Lung (tissue), 11 donors: ENCODE measurements at regions not wholly inside any gene's neighbourhood (a gene's known extent, or its start where the extent isn't known, plus 50 kb on each side); places are given as distances from the start of the nearest gene placed in this dataset.

Experiments
- ATAC-seq: fragments of 200-7000 bp; cut with Tn5 transposase; one replicate; pipeline ENCODE4 v1.9.1; 2020; ENCODE audit warnings: moderate number of reproducible peaks; ENCODE audit not compliant: insufficient read depth, low FRiP score
- DNase-seq, 3 donors: peaks; one replicate each; pipeline ENCODE4 v3.0.0-alpha.2; 2013 to 2017
- H3K27ac ChIP-seq, 2 donors: one replicate each; pipeline ENCODE4 v1.5.1; 2013; ENCODE audit warnings: mild to moderate bottlenecking in 2 of 2, moderate library complexity in 2 of 2, control low read depth in 1 of 2, inconsistent platforms in 1 of 2, low read depth in 1 of 2, low read length in 1 of 2
- H3K27me3 ChIP-seq, 3 donors: one replicate each; pipeline ENCODE4 v1.5.1; 2013; ENCODE audit warnings: low read length in 2 of 3; ENCODE audit not compliant: control insufficient read depth in 3 of 3, insufficient read depth in 3 of 3
- H3K36me3 ChIP-seq, 4 donors: one replicate each; pipeline ENCODE4 v1.5.1; 2013; ENCODE audit warnings: low read length in 4 of 4, mild to moderate bottlenecking in 1 of 4, moderate library complexity in 1 of 4; ENCODE audit not compliant: control insufficient read depth in 4 of 4, insufficient read depth in 4 of 4
- H3K4me1 ChIP-seq, 5 donors: one replicate each; pipeline ENCODE4 v1.5.1; 2013; ENCODE audit warnings: low read length in 5 of 5, mild to moderate bottlenecking in 2 of 5, moderate library complexity in 1 of 5; ENCODE audit not compliant: control insufficient read depth in 5 of 5, insufficient read depth in 5 of 5
- H3K4me3 ChIP-seq: one replicate; pipeline ENCODE4 v1.5.1; 2013; ENCODE audit warnings: mild to moderate bottlenecking, control low read depth, moderate library complexity
- H3K9ac ChIP-seq, 2 donors: one replicate each; pipeline ENCODE4 v1.5.1; 2013; ENCODE audit warnings: low read length in 2 of 2, control low read depth in 1 of 2; ENCODE audit not compliant: insufficient read depth in 1 of 2
- H3K9me3 ChIP-seq, 4 donors: one replicate each; pipeline ENCODE4 v1.5.1; 2013; ENCODE audit warnings: low read length in 3 of 4, mild to moderate bottlenecking in 1 of 4, moderate library complexity in 1 of 4; ENCODE audit not compliant: control insufficient read depth in 4 of 4, insufficient read depth in 3 of 4
- WGBS, 2 donors: extraction: QIAGEN DNeasy Blood & Tissue Kit; methylation state at CpG; one replicate each; pipeline ENCODE4 v1.1.7; 2013; 5-methylcytosine and 5-hydroxymethylcytosine counted together
- TF ChIP-seq, protein P1 (sequence below): IDR thresholded peaks from 2 replicates; pipeline ENCODE4 v1.5.1; 2012; ENCODE audit warnings: mild to moderate bottlenecking; ENCODE audit errors: control extremely low read depth, extremely low read depth
- donor health status: control.
- donor health status: control.
- donor health status: Bipolar disorder and iron deficiency.
- donor health status: healthy.
- donor health status: DM: yes; HTN: yes; CAD: no.

DNA sequence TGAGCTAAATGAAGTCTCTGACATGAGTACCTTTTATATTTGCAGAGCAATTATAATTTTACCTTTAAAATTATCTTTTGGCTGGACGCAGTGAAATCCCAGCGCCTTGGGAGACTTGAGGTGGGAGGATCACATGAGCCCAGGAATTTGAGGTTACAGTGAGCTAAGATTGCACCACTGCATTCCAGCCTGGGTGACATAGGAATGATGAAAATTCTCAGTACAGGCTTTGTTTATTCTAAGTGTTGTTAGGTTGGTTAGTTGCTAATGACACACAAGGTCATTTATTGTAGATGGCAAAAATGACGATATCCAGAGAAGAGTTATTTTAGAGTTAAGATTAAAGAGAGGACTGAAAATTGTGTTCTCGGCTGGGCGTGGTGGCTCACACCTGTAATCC is 87.6 kb downstream of the XRCC2 start:
- ATAC-seq: peak; percentile 58
- WGBS, 2 donors: 68 to 81% methylated on average over 5 of the region's 5 CpGs
- TF ChIP-seq, protein P1, sequence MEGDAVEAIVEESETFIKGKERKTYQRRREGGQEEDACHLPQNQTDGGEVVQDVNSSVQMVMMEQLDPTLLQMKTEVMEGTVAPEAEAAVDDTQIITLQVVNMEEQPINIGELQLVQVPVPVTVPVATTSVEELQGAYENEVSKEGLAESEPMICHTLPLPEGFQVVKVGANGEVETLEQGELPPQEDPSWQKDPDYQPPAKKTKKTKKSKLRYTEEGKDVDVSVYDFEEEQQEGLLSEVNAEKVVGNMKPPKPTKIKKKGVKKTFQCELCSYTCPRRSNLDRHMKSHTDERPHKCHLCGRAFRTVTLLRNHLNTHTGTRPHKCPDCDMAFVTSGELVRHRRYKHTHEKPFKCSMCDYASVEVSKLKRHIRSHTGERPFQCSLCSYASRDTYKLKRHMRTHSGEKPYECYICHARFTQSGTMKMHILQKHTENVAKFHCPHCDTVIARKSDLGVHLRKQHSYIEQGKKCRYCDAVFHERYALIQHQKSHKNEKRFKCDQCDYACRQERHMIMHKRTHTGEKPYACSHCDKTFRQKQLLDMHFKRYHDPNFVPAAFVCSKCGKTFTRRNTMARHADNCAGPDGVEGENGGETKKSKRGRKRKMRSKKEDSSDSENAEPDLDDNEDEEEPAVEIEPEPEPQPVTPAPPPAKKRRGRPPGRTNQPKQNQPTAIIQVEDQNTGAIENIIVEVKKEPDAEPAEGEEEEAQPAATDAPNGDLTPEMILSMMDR: no peak

DNA sequence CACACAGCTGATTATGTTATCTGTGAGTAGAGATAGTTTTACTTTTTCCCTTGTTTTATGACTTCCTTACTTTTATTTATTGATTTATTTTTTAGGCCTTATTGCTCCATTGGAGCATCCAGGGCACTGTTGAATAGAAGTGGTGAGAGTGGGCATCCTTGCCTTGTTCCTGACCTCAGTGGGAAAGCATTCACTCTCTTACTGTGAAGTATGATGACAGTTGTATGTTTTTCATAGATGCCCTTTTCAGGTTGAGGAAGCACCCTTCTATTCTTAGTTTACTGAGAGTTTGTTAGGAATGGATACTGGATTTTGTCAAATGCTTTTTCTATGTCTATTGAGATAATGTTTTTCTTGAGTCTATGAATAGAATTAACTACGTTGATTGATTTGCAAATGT is 88.6 kb downstream of the XRCC2 start:
- TF ChIP-seq, protein P1: no peak
- Histone ChIP-seq H3K27me3 (no peaks in the 10 kb centered on the region), H3K9ac (no peak overlapping the region), H3K36me3 (no peaks in the 10 kb centered on the region), H3K9me3 (peaks cover 0 to 2% (median 0%) of the 10 kb centered on the region in 4 donors), H3K27ac (no peak overlapping the region), H3K4me3 (no peak overlapping the region), H3K4me1 (no peaks in the 10 kb centered on the region)
- no peak for DNase-seq
- no peak for ATAC-seq
- WGBS, 2 donors: 88 to 90% methylated on average over 1 of the region's 1 CpG

More for the DNA sequence above, 87.6 kb downstream of the XRCC2 start:
- peak in 1 of 3 donors; percentile 13 for DNase-seq
- peaks cover 0 to 2% (median 0%) of the 10 kb centered on the region in 4 donors for H3K9me3 ChIP-seq
- no peaks in the 10 kb centered on the region for H3K36me3 ChIP-seq
- no peaks in the 10 kb centered on the region for H3K27me3 ChIP-seq
- no peaks in the 10 kb centered on the region for H3K4me1 ChIP-seq
- no peak overlapping the region for H3K4me3 ChIP-seq
- no peak overlapping the region for H3K9ac ChIP-seq
- H3K27ac ChIP-seq: no peak overlapping the region

DNA sequence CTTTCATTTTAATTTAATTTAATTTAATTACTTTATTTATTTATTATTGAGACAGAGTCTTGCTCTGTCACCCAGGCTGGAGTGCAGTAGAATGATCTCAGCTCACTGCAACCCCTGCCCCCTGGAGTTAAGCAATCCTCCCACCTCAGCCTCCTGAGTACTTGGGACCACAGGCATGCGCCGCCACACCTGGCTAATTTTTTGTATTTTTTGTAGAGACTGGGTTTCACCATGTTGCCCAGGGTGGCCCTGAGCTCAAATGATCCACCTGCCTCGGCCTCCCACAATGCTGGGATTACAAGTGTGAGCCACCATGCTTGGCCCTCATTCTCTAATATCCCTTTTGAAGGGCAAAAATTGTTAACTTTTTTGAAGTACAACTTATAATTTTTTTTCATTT is 92.9 kb downstream of the XRCC2 start:
- Histone ChIP-seq H3K4me3 (no peak overlapping the region), H3K27ac (no peak overlapping the region), H3K9me3 (no peaks in the 10 kb centered on the region), H3K36me3 (no peaks in the 10 kb centered on the region), H3K27me3 (no peaks in the 10 kb centered on the region), H3K4me1 (no peaks in the 10 kb centered on the region), H3K9ac (no peak overlapping the region)
- DNase-seq (no peak), ATAC-seq (no peak)
- TF ChIP-seq, protein P1: no peak
- WGBS, 2 donors: 82 to 94% methylated on average over 3 of the region's 3 CpGs

DNA sequence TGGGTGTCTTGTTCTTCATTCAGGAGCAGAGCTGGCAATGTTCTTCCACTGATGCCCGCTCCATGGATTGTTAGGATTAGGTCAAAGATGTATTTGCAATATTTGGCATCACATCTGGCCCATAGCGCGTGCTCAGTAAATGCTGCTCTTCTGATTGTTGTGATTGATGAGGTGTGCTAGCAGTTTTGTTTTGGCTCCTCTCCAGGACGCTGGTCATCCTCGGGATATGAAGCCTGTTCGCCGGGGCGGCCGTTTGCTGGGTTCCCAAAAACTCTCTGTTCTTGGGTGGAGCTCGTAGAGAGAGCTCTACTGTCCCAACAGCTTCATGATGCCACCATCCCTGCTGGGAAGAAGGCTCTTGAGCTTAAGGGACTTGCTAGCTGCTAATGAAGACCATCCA is 96.9 kb downstream of the XRCC2 start:
- Histone ChIP-seq H3K27me3 (no peaks in the 10 kb centered on the region), H3K9me3 (peaks cover 0 to 2% (median 0%) of the 10 kb centered on the region in 4 donors), H3K27ac (no peak overlapping the region), H3K4me1 (no peaks in the 10 kb centered on the region), H3K9ac (no peak overlapping the region), H3K4me3 (no peak overlapping the region), H3K36me3 (no peaks in the 10 kb centered on the region)
- WGBS, 2 donors: 63 to 71% methylated on average over 10 of the region's 10 CpGs
- TF ChIP-seq, protein P1: no peak
- ATAC-seq (no peak), DNase-seq (peak; percentile 26 to 46 (median 41))
